Lower leg skin (tissue), 3 donors: ENCODE measurements at regions not wholly inside any gene's neighbourhood (a gene's known extent, or its start where the extent isn't known, plus 50 kb on each side); places are given as distances from the start of the nearest gene placed in this dataset.

Source experiments
- POLR2A ChIP-seq, 2 donors: fragments of 450-650 bp; IDR thresholded peaks; one replicate each; pipeline ENCODE4 v1.6.1; 2016 to 2017; ENCODE audit warnings: antibody characterized with exemption in 2 of 2, mild to moderate bottlenecking in 1 of 2, moderate library complexity in 1 of 2
- TF ChIP-seq, protein P1 (sequence below), 3 donors: fragments of 450-650 bp; IDR thresholded peaks; one replicate each; pipeline ENCODE4 v1.5.1; 2016; ENCODE audit warnings: antibody characterized with exemption in 3 of 3, mild to moderate bottlenecking in 3 of 3, moderate library complexity in 2 of 3

DNA sequence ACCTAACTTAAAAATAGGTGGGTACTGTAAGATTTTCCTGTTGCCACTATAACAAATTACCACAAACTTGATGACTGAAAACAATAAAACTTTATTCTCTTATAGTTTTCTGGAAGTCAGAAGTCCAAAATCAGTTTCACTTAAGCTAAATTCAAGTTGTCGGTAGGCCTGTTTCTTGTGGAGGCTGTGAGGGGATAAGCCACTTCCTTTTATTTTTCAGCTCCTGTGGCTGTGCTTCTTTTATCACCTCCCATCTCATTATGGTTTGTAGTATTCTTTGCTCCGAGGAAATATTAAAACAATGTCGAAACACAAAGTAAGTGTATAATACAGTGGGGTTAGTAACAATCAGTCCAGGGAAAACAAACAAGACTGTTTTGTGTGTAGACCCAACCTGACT is 610.5 kb upstream of the TECRL start:
- no peak for TF ChIP-seq POLR2A (IDR thresholded peaks at IDR 0.05)
- TF ChIP-seq, protein P1, sequence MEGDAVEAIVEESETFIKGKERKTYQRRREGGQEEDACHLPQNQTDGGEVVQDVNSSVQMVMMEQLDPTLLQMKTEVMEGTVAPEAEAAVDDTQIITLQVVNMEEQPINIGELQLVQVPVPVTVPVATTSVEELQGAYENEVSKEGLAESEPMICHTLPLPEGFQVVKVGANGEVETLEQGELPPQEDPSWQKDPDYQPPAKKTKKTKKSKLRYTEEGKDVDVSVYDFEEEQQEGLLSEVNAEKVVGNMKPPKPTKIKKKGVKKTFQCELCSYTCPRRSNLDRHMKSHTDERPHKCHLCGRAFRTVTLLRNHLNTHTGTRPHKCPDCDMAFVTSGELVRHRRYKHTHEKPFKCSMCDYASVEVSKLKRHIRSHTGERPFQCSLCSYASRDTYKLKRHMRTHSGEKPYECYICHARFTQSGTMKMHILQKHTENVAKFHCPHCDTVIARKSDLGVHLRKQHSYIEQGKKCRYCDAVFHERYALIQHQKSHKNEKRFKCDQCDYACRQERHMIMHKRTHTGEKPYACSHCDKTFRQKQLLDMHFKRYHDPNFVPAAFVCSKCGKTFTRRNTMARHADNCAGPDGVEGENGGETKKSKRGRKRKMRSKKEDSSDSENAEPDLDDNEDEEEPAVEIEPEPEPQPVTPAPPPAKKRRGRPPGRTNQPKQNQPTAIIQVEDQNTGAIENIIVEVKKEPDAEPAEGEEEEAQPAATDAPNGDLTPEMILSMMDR (IDR thresholded peaks at IDR 0.05): no peak
